MCF 10A (cell line): ENCODE measurements at regions not wholly inside any gene's neighbourhood (a gene's known extent, or its start where the extent isn't known, plus 50 kb on each side); places are given as distances from the start of the nearest gene placed in this dataset.

Experiments used
- BruUV-seq: library from RNA; stranded (reverse); fragments of 400-500 nt; replicated peaks from 2 replicates; lab custom pipeline; 2021; lab: Mats Ljungman, UMichigan
- CTCF ChIA-PET: fragments of 300-600 bp; sonication (Branson Sonifier 250); formaldehyde crosslinking; extraction: SDS; loops from one replicate; lab custom pipeline; 2021; ENCODE audit warnings: antibody characterized with exemption, inconsistent platforms; lab: Yijun Ruan, JAX
- POLR2A ChIA-PET: fragments of 300-600, 350-650 bp; sonication (Branson Sonifier 250); formaldehyde crosslinking; extraction: SDS; loops from one replicate; lab custom pipeline; 2020; ENCODE audit warnings: antibody characterized with exemption, inconsistent platforms; lab: Yijun Ruan, JAX
- DNase-seq: peaks from one replicate; pipeline ENCODE4 v3.0.0-alpha.2; 2018; ENCODE audit not compliant: unreplicated experiment
- H3K27ac Mint-ChIP-seq: one replicate; pipeline ENCODE4 v1.8.0; 2022; ENCODE audit warnings: mild to moderate bottlenecking, low read depth, mixed read lengths; ENCODE audit not compliant: unreplicated experiment
- H3K27me3 Mint-ChIP-seq: one replicate; pipeline ENCODE4 v1.8.0; 2022; ENCODE audit warnings: mixed read lengths; ENCODE audit not compliant: insufficient read depth, unreplicated experiment
- H3K36me3 Mint-ChIP-seq: one replicate; pipeline ENCODE4 v1.8.0; 2022; ENCODE audit warnings: mild to moderate bottlenecking, moderate library complexity, mixed read lengths; ENCODE audit not compliant: insufficient read depth, unreplicated experiment
- H3K4me1 Mint-ChIP-seq: one replicate; pipeline ENCODE4 v1.8.0; 2022; ENCODE audit warnings: mixed read lengths; ENCODE audit not compliant: insufficient read depth, unreplicated experiment
- H3K4me3 Mint-ChIP-seq: one replicate; pipeline ENCODE4 v1.8.0; 2022; ENCODE audit warnings: mild to moderate bottlenecking, moderate library complexity, mixed read lengths; ENCODE audit not compliant: unreplicated experiment
- H3K9me3 Mint-ChIP-seq: one replicate; pipeline ENCODE4 v1.8.0; 2022; ENCODE audit warnings: mixed read lengths; ENCODE audit not compliant: unreplicated experiment
- CTCF ChIP-seq: fragments of 200-600 bp; IDR thresholded peaks from one replicate; pipeline ENCODE4 v1.8.0; 2022; ENCODE audit warnings: antibody characterized with exemption, mild to moderate bottlenecking; ENCODE audit not compliant: unreplicated experiment
- intact Hi-C: fragments of 100-400 bp; cut with micrococcal nuclease; formaldehyde crosslinking; loops from 2 replicates; pipeline ENCODE4 v1.14.1; 2022

GRCh38 chr11:96758957-96759356 is 369.1 kb downstream of the JRKL start:
- H3K36me3 Mint-ChIP-seq = peaks cover 13% of the 10 kb centered on the region
- DNase-seq = no peak
- H3K4me3 Mint-ChIP-seq = no peak overlapping the region
- H3K27me3 Mint-ChIP-seq = peaks cover 24% of the 10 kb centered on the region
- intact Hi-C loops = no loop called here
- CTCF ChIA-PET = interaction anchor here (0.6 kb wide), 1 partner anchor 295 kb away, joined by 3 read pairs; no protein-coding TSS in a partner anchor
- no peaks in the 10 kb centered on the region for H3K4me1 Mint-ChIP-seq
- POLR2A ChIA-PET = no interaction called here
- TF ChIP-seq CTCF = no peak
- no peaks in the 10 kb centered on the region for H3K9me3 Mint-ChIP-seq
- no peak overlapping the region for H3K27ac Mint-ChIP-seq
- BruUV-seq = no TSS peak

GRCh38 chr11:96760306-96760705 is 370.5 kb downstream of the JRKL start:
- Mint-ChIP-seq H3K36me3 (peaks cover 6% of the 10 kb centered on the region), H3K4me3 (no peak overlapping the region), H3K27ac (no peak overlapping the region), H3K4me1 (no peaks in the 10 kb centered on the region), H3K9me3 (no peaks in the 10 kb centered on the region), H3K27me3 (peaks cover 24% of the 10 kb centered on the region)
- ChIA-PET POLR2A (no interaction called here), CTCF (no interaction called here)
- TF ChIP-seq CTCF = no peak
- DNase-seq = no peak
- no TSS peak for BruUV-seq
- intact Hi-C loops = no loop called here

- H3K27me3 Mint-ChIP-seq = peaks cover 24% of the 10 kb centered on the region
- no TSS peak for BruUV-seq
- peaks cover 6% of the 10 kb centered on the region for H3K36me3 Mint-ChIP-seq
- no peak for TF ChIP-seq CTCF
- no peak for DNase-seq
- intact Hi-C loops = no loop called here
- POLR2A ChIA-PET = no interaction called here
- CTCF ChIA-PET = no interaction called here
- no peak overlapping the region for H3K27ac Mint-ChIP-seq
- no peaks in the 10 kb centered on the region for H3K4me1 Mint-ChIP-seq
- no peaks in the 10 kb centered on the region for H3K9me3 Mint-ChIP-seq
- no peak overlapping the region for H3K4me3 Mint-ChIP-seq
These were observed 371.0 kb downstream of the JRKL start for GRCh38 chr11:96760815-96761214.

GRCh38 chr11:96761451-96761850 is 371.6 kb downstream of the JRKL start:
- no peak for TF ChIP-seq CTCF
- Mint-ChIP-seq H3K36me3 (peaks cover 6% of the 10 kb centered on the region), H3K4me1 (no peaks in the 10 kb centered on the region), H3K9me3 (no peaks in the 10 kb centered on the region), H3K27ac (no peak overlapping the region), H3K4me3 (no peak overlapping the region), H3K27me3 (peaks cover 24% of the 10 kb centered on the region)
- intact Hi-C loops = no loop called here
- no peak for DNase-seq
- BruUV-seq = no TSS peak
- ChIA-PET POLR2A (no interaction called here), CTCF (no interaction called here)
